ENCODE measurements at regions not wholly inside any gene's neighbourhood (a gene's known extent, or its start where the extent isn't known, plus 50 kb on each side); places are given as distances from the start of the nearest gene placed in this dataset.
A peak's percentile ranks its signal among the peaks of the same experiment; 100 is the strongest.

GRCh38 chr2:56713161-56713676 lies 529.4 kb downstream of the CCDC85A start:
- no peak for DNase-seq
- Histone ChIP-seq H3K27me3 (no peaks in the 10 kb centered on the region), H3K36me3 (no peaks in the 10 kb centered on the region), H3K9me3 (no peaks in the 10 kb centered on the region), H3K4me3 (no peak overlapping the region)

- no peak for DNase-seq
- no peaks in the 10 kb centered on the region for H3K36me3 ChIP-seq
- H3K9me3 ChIP-seq = no peaks in the 10 kb centered on the region
- no peak overlapping the region for H3K4me3 ChIP-seq
- H3K27me3 ChIP-seq = no peaks in the 10 kb centered on the region
Observed at GRCh38 chr2:56713978-56714377, 530.2 kb downstream of the CCDC85A start.

- H3K9me3 ChIP-seq = no peaks in the 10 kb centered on the region
- no peaks in the 10 kb centered on the region for H3K27me3 ChIP-seq
- no peak overlapping the region for H3K4me3 ChIP-seq
- DNase-seq = no peak
- no peaks in the 10 kb centered on the region for H3K36me3 ChIP-seq
Observed at GRCh38 chr2:56714400-56714799, 530.6 kb downstream of the CCDC85A start.

GRCh38 chr2:56715683-56716082 lies 531.9 kb downstream of the CCDC85A start:
- Histone ChIP-seq H3K36me3 (no peaks in the 10 kb centered on the region), H3K9me3 (no peaks in the 10 kb centered on the region), H3K4me3 (no peak overlapping the region), H3K27me3 (no peaks in the 10 kb centered on the region)
- no peak for DNase-seq

DNA sequence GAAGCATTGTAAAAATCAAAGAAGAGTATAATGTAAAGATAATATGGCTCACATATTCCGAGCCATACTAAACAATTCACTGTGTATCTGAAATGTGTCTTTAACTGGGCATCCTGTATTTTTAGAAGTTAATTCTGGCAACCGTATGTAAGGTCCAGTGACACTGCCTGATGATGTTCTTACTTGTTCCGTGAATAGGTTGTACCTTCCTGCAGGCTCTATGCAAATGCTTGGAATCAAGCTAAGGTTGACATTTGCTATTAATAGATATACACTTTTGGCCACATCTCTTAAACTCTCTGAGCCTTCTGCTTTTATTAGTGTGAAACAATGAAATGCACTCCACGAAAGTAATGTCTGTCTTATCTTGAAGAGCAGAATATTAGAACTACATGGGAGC lies 534.6 kb downstream of the CCDC85A start:
- H3K9me3 ChIP-seq = no peaks in the 10 kb centered on the region
- H3K4me3 ChIP-seq = no peak overlapping the region
- no peaks in the 10 kb centered on the region for H3K36me3 ChIP-seq
- H3K27me3 ChIP-seq = no peaks in the 10 kb centered on the region
- no peak for DNase-seq

DNA sequence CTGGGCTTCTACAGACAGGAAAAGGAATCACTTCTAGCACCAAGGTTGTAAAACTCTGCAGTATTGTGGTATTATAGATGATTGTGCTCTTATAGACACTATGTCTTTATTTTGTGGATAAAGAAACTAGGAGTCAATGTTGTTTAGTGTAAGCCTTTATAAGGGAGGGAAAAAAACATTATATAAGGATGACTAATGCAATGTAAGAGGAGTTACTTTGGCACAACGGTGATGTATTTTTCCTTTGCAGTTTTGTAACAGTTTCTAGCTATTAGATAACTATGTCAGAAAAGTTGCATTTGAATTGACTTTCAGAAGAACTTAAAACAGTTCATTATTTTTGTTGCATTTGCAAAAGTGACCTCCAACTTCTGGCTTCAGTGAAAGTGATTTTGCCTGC lies 545.4 kb downstream of the CCDC85A start:
- Histone ChIP-seq H3K4me3 (no peak overlapping the region), H3K27me3 (no peaks in the 10 kb centered on the region), H3K9me3 (no peaks in the 10 kb centered on the region), H3K36me3 (no peaks in the 10 kb centered on the region)
- no peak for DNase-seq

GRCh38 chr2:56732946-56733345 lies 549.2 kb downstream of the CCDC85A start:
- H3K4me3 ChIP-seq = no peak overlapping the region
- no peaks in the 10 kb centered on the region for H3K27me3 ChIP-seq
- no peak for DNase-seq
- no peaks in the 10 kb centered on the region for H3K36me3 ChIP-seq
- H3K9me3 ChIP-seq = no peaks in the 10 kb centered on the region

- DNase-seq = no peak
- H3K4me3 ChIP-seq = no peak overlapping the region
Observed at GRCh38 chr2:56739413-56739812, 555.6 kb downstream of the CCDC85A start.

GRCh38 chr2:56741601-56742102 lies 557.9 kb downstream of the CCDC85A start:
- peak overlapping the region; percentile 11; the same call in 1 of the 2 replicates for H3K4me3 ChIP-seq
- H3K36me3 ChIP-seq = no peaks in the 10 kb centered on the region
- DNase-seq = peak; percentile 82
- H3K27me3 ChIP-seq = no peaks in the 10 kb centered on the region
- no peaks in the 10 kb centered on the region for H3K9me3 ChIP-seq

More at GRCh38 chr2:56739413-56739812, 555.6 kb downstream of the CCDC85A start:
- no peaks in the 10 kb centered on the region for H3K36me3 ChIP-seq
- H3K9me3 ChIP-seq = no peaks in the 10 kb centered on the region
- no peaks in the 10 kb centered on the region for H3K27me3 ChIP-seq

DNA sequence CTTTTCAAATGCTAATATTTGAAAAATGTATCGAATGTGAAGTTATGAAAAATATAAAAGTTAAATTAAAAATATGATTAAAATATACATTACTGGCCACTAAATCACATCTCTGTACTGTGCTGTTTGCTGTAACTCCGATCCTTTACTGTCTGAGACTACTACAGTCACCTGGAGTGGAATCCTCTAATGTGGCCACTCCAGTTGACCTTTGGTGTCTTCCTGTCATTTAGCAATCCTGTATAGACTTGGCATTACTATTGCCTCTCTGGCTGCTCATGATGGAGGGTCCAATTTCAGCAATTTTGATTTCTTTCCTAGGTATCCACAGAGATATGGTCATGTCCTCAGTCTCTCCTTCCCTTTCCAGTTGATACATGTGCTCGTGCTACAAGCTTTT lies 560.0 kb downstream of the CCDC85A start:
- H3K36me3 ChIP-seq = no peaks in the 10 kb centered on the region
- no peaks in the 10 kb centered on the region for H3K9me3 ChIP-seq
- H3K27me3 ChIP-seq = no peaks in the 10 kb centered on the region; the same call in 1 of the 2 replicates
- DNase-seq = no peak
- no peak overlapping the region for H3K4me3 ChIP-seq

DNA sequence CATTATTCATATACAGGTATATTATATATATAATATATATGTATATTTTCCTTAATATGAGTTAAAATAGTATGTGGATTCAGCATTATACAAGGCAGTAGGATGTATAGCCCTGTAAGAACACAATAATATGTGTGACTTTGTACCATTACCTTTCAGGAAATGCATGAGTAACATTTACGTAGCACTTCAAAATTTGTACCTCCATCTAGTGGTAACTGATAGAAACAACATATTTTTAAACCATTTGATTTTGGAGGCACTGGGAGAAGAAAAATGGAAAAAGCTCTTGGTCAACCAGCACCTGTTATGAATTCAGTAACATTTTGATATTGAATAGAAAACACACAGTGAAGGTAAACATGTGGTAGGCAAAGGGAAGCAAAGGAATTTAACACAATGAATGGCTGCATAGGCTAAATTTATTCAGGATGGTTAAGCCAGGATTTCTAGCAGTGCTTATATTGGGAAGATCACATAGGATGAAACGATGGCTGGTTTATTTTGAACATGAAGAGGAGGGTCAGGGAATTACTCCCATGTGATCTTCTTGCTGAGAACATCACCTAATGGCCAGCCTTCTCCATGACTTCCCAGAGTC lies 565.5 kb downstream of the CCDC85A start:
- no peak overlapping the region for H3K4me3 ChIP-seq
- H3K9me3 ChIP-seq = no peaks in the 10 kb centered on the region
- no peaks in the 10 kb centered on the region; the same call in 1 of the 2 replicates for H3K27me3 ChIP-seq
- no peaks in the 10 kb centered on the region for H3K36me3 ChIP-seq
- DNase-seq = no peak

GRCh38 chr2:56753182-56753581 lies 569.4 kb downstream of the CCDC85A start:
- H3K36me3 ChIP-seq = no peaks in the 10 kb centered on the region
- H3K9me3 ChIP-seq = no peaks in the 10 kb centered on the region
- H3K4me3 ChIP-seq = no peak overlapping the region
- no peaks in the 10 kb centered on the region for H3K27me3 ChIP-seq
- DNase-seq = no peak

DNA sequence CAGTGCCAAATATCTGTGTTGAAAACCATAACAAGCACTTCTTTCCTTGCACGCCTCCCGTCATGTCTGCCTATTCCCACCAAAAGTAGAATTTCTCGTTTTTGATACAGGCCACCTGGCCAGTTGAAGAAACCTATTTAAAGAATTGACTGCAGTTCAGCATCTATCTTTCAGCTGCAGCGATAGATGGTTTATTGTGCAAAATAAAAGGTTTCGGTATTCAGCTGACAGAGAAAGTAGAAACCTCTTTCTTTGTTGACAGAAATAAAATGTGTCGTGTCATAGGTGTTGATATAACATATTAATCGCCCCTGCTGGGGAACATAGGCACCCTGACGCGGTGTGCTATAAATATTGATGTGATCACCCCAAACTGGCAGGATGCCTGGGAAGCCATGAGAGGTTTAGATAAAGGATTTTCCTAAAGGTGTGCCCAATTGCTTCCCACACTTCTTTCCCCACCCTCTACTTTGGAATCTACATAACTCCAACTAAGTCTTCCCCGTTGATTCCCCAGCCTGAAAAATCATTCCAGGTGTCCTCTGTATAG lies 570.4 kb downstream of the CCDC85A start:
- DNase-seq = no peak
- Histone ChIP-seq H3K4me3 (no peak overlapping the region), H3K9me3 (no peaks in the 10 kb centered on the region), H3K27me3 (no peaks in the 10 kb centered on the region), H3K36me3 (no peaks in the 10 kb centered on the region)

- no peaks in the 10 kb centered on the region for H3K36me3 ChIP-seq
- H3K4me3 ChIP-seq = no peak overlapping the region
- no peaks in the 10 kb centered on the region for H3K9me3 ChIP-seq
- no peaks in the 10 kb centered on the region for H3K27me3 ChIP-seq
- no peak for DNase-seq
Observed at GRCh38 chr2:56754627-56755026, 570.8 kb downstream of the CCDC85A start.

DNA sequence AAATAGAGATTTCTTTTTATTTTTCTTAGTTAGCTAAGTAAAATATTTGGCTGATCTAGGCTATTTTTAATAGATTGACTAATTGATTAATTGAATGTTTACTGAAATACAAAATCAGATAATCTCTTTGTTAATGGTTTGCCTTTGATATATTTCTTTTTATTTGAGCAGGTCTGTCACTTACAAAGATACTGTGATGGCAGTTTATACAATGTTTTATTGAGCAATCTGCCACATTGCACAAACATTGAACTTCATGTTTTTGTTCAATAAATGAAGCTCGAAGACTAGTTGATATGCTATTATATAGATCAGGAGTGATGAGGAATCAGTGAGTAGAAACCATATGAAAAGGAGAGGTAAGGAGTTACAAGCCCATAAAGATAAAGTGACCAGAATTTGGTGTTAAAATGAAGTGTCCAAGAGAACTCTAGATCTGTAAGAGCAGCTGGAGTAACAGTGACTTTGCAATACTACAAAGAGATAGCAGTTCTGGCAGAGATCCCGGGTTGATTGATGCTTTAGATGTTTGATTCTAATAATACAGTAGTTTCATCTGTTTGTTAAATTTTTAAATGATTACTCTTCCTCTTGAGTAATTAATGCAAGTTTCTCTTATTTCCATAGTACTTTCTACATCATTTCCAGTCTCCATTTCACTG lies 574.2 kb downstream of the CCDC85A start:
- H3K27me3 ChIP-seq = no peaks in the 10 kb centered on the region
- H3K9me3 ChIP-seq = no peaks in the 10 kb centered on the region
- no peaks in the 10 kb centered on the region for H3K36me3 ChIP-seq
- DNase-seq = no peak
- H3K4me3 ChIP-seq = no peak overlapping the region

GRCh38 chr2:56763683-56764082 lies 579.9 kb downstream of the CCDC85A start:
- H3K27me3 ChIP-seq = no peaks in the 10 kb centered on the region
- no peak overlapping the region for H3K4me3 ChIP-seq
- no peaks in the 10 kb centered on the region for H3K36me3 ChIP-seq
- no peaks in the 10 kb centered on the region for H3K9me3 ChIP-seq
- no peak for DNase-seq

- no peak overlapping the region for H3K4me3 ChIP-seq
- no peaks in the 10 kb centered on the region for H3K27me3 ChIP-seq
- H3K36me3 ChIP-seq = no peaks in the 10 kb centered on the region
- DNase-seq = no peak
- no peaks in the 10 kb centered on the region for H3K9me3 ChIP-seq
Observed at GRCh38 chr2:56768973-56769372, 585.2 kb downstream of the CCDC85A start.

DNA sequence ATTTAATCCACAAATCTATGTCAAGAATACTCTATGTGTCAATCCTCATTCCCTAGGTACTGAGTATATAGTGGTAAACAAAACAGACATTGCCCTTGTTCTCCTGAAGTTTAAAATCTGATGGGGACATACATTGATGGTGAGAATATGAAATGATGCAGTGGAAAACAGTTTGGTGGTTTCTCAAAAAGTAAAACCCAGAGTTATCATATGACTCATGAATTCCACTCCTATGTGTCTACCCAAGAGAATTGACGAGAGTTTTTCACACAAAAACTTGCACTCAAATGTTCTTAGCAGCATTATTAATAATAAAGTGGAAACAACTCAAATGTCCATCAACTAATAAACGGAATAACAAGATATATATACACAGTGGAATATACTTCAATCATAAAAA lies 586.7 kb downstream of the CCDC85A start:
- Histone ChIP-seq H3K4me3 (no peak overlapping the region), H3K36me3 (no peaks in the 10 kb centered on the region), H3K27me3 (no peaks in the 10 kb centered on the region), H3K9me3 (no peaks in the 10 kb centered on the region)
- no peak for DNase-seq

Measured in MG63 (cell line).